DMS153 treated with DMSO at 0.1 percent for 48 hours (cell line): ENCODE measurements at regions not wholly inside any gene's neighbourhood (a gene's known extent, or its start where the extent isn't known, plus 50 kb on each side); places are given as distances from the start of the nearest gene placed in this dataset.

Experiments
- DNase-seq: peaks from one replicate; lab custom pipeline; 2025; ENCODE audit not compliant: unreplicated experiment; lab: John Stamatoyannopoulos, UW

- no peak for DNase-seq
Measured at GRCh38 chr5:61949054-61949678, 356.8 kb upstream of the KIF2A start.

- no peak for DNase-seq
Measured at GRCh38 chr5:61949679-61950435, 356.1 kb upstream of the KIF2A start.

- DNase-seq: no peak
Measured at GRCh38 chr5:61951295-61951694, 354.7 kb upstream of the KIF2A start.

- DNase-seq: no peak
Measured at GRCh38 chr5:61953913-61954312, 352.1 kb upstream of the KIF2A start.

- no peak for DNase-seq
Measured at GRCh38 chr5:61964201-61964600, 341.8 kb upstream of the KIF2A start.

GRCh38 chr5:61965069-61965468 lies 340.9 kb upstream of the KIF2A start:
- DNase-seq: no peak

- no peak for DNase-seq
Measured at GRCh38 chr5:61965490-61965889, 340.5 kb upstream of the KIF2A start.

GRCh38 chr5:61966296-61966955 lies 339.6 kb upstream of the KIF2A start:
- no peak for DNase-seq

- DNase-seq: no peak
Measured at GRCh38 chr5:61966997-61967396, 339.0 kb upstream of the KIF2A start.

- DNase-seq: no peak
Measured at GRCh38 chr5:61967681-61968080, 338.3 kb upstream of the KIF2A start.

GRCh38 chr5:61969347-61969746 lies 336.7 kb upstream of the KIF2A start:
- DNase-seq: no peak

GRCh38 chr5:61969755-61970154 lies 336.3 kb upstream of the KIF2A start:
- no peak for DNase-seq

- no peak for DNase-seq
Measured at GRCh38 chr5:61970218-61970617, 335.8 kb upstream of the KIF2A start.

- DNase-seq: no peak
Measured at GRCh38 chr5:61974680-61975079, 331.3 kb upstream of the KIF2A start.

GRCh38 chr5:61981886-61982285 lies 324.1 kb upstream of the KIF2A start:
- no peak for DNase-seq

- DNase-seq: no peak
Measured at GRCh38 chr5:61991430-61991829, 314.6 kb upstream of the KIF2A start.

- no peak for DNase-seq
Measured at GRCh38 chr5:61991866-61992265, 314.1 kb upstream of the KIF2A start.

- DNase-seq: no peak
Measured at GRCh38 chr5:61993295-61993927, 312.6 kb upstream of the KIF2A start.

- DNase-seq: no peak
Measured at GRCh38 chr5:61994171-61994570, 311.8 kb upstream of the KIF2A start.

GRCh38 chr5:61995486-61995885 lies 310.5 kb upstream of the KIF2A start:
- DNase-seq: no peak

GRCh38 chr5:61999371-61999770 lies 306.6 kb upstream of the KIF2A start:
- DNase-seq: no peak

GRCh38 chr5:62000646-62001045 lies 305.4 kb upstream of the KIF2A start:
- no peak for DNase-seq
